NCI-H187 treated with DMSO at 0.1 percent for 48 hours (cell line): ENCODE measurements at regions not wholly inside any gene's neighbourhood (a gene's known extent, or its start where the extent isn't known, plus 50 kb on each side); places are given as distances from the start of the nearest gene placed in this dataset.
"Not testable (repeated sequence)": the region's sequence is repeated elsewhere in the genome, so short reads cannot be mapped to it uniquely, and the experiment has no call there.

Experiments
- DNase-seq: peaks from one replicate; lab custom pipeline; 2025; lab: John Stamatoyannopoulos, UW

GRCh38 chr2:2588777-2589176, 257.7 kb upstream of the MYT1L start:
- no peak for DNase-seq

GRCh38 chr2:2587354-2587753, 256.3 kb upstream of the MYT1L start:
- DNase-seq, result peak; percentile 47

GRCh38 chr2:2586931-2587330, 255.9 kb upstream of the MYT1L start:
- DNase-seq, result no peak

GRCh38 chr2:2586068-2586776, 255.1 kb upstream of the MYT1L start:
- DNase-seq, result no peak

GRCh38 chr2:2582998-2583545, 252.0 kb upstream of the MYT1L start:
- no peak for DNase-seq

- DNase-seq, result no peak
These were observed 250.5 kb upstream of the MYT1L start for GRCh38 chr2:2581331-2582159.

- DNase-seq, result not testable (repeated sequence)
These were observed 249.8 kb upstream of the MYT1L start for GRCh38 chr2:2580841-2581240.

GRCh38 chr2:2580341-2580740, 249.3 kb upstream of the MYT1L start:
- DNase-seq, result no peak

GRCh38 chr2:2579814-2580213, 248.7 kb upstream of the MYT1L start:
- no peak for DNase-seq

- no peak for DNase-seq
These were observed 246.3 kb upstream of the MYT1L start for GRCh38 chr2:2577407-2577831.

- DNase-seq, result no peak
These were observed 244.9 kb upstream of the MYT1L start for GRCh38 chr2:2575870-2576386.

GRCh38 chr2:2575181-2575577, 244.1 kb upstream of the MYT1L start:
- DNase-seq, result no peak

- DNase-seq, result no peak
These were observed 243.5 kb upstream of the MYT1L start for GRCh38 chr2:2574401-2575180.

- DNase-seq, result no peak
These were observed 242.7 kb upstream of the MYT1L start for GRCh38 chr2:2573658-2574293.

GRCh38 chr2:2573205-2573604, 242.1 kb upstream of the MYT1L start:
- no peak for DNase-seq

GRCh38 chr2:2572393-2573204, 241.5 kb upstream of the MYT1L start:
- no peak for DNase-seq

GRCh38 chr2:2571301-2572150, 240.5 kb upstream of the MYT1L start:
- DNase-seq, result no peak

- no peak for DNase-seq
These were observed 239.8 kb upstream of the MYT1L start for GRCh38 chr2:2570871-2571270.

GRCh38 chr2:2570360-2570759, 239.3 kb upstream of the MYT1L start:
- DNase-seq, result no peak

- DNase-seq, result no peak
These were observed 238.8 kb upstream of the MYT1L start for GRCh38 chr2:2569836-2570235.
